ENCODE measurements at regions not wholly inside any gene's neighbourhood (a gene's known extent, or its start where the extent isn't known, plus 50 kb on each side); places are given as distances from the start of the nearest gene placed in this dataset.

GRCh38 chr4:26220696-26221095, 100.1 kb upstream of the RBPJ start:
- Mint-ChIP-seq H3K4me1 (peaks cover 4% of the 10 kb centered on the region), H3K27me3 (ENCODE audit: low read depth) (no peaks in the 10 kb centered on the region), H3K36me3 (ENCODE audit: low read depth) (no peaks in the 10 kb centered on the region), H3K27ac (ENCODE audit: unreplicated experiment) (no peak overlapping the region), H3K9me3 (no peaks in the 10 kb centered on the region), H3K4me3 (no peak overlapping the region)
- TF ChIP-seq CTCF (conservative IDR thresholded peaks at IDR 0.05), result no peak
- DNase-seq (ENCODE audit: low read depth, low spot score), result no peak

- Mint-ChIP-seq H3K4me3 (no peak overlapping the region), H3K4me1 (peaks cover 11% of the 10 kb centered on the region)
- no peak for TF ChIP-seq CTCF (conservative IDR thresholded peaks at IDR 0.05)
These were observed 97.7 kb upstream of the RBPJ start for GRCh38 chr4:26223155-26223554.

GRCh38 chr4:26226629-26227376, 94.0 kb upstream of the RBPJ start:
- Mint-ChIP-seq H3K36me3 (ENCODE audit: low read depth) (no peaks in the 10 kb centered on the region), H3K9me3 (no peaks in the 10 kb centered on the region), H3K27me3 (ENCODE audit: low read depth) (no peaks in the 10 kb centered on the region), H3K4me1 (peaks cover 20% of the 10 kb centered on the region), H3K27ac (ENCODE audit: unreplicated experiment) (no peak overlapping the region), H3K4me3 (no peak overlapping the region)
- no peak for DNase-seq (ENCODE audit: low read depth, low spot score)
- TF ChIP-seq CTCF (conservative IDR thresholded peaks at IDR 0.05), result no peak

More at GRCh38 chr4:26223155-26223554, 97.7 kb upstream of the RBPJ start:
- no peak for DNase-seq (ENCODE audit: low read depth, low spot score)
- no peaks in the 10 kb centered on the region for H3K27me3 Mint-ChIP-seq (ENCODE audit: low read depth)
- H3K36me3 Mint-ChIP-seq (ENCODE audit: low read depth), result no peaks in the 10 kb centered on the region
- no peaks in the 10 kb centered on the region for H3K9me3 Mint-ChIP-seq
- peak overlapping the region; percentile 14 for H3K27ac Mint-ChIP-seq (ENCODE audit: unreplicated experiment)

- no peak for TF ChIP-seq CTCF (conservative IDR thresholded peaks at IDR 0.05)
- H3K4me1 Mint-ChIP-seq, result peaks cover 20% of the 10 kb centered on the region
- DNase-seq (ENCODE audit: low read depth, low spot score), result no peak
- no peaks in the 10 kb centered on the region for H3K36me3 Mint-ChIP-seq (ENCODE audit: low read depth)
- H3K9me3 Mint-ChIP-seq, result no peaks in the 10 kb centered on the region
- H3K4me3 Mint-ChIP-seq, result no peak overlapping the region
- no peak overlapping the region for H3K27ac Mint-ChIP-seq (ENCODE audit: unreplicated experiment)
- H3K27me3 Mint-ChIP-seq (ENCODE audit: low read depth), result no peaks in the 10 kb centered on the region
These were observed 93.1 kb upstream of the RBPJ start for GRCh38 chr4:26227601-26228229.

GRCh38 chr4:26228883-26229282, 91.9 kb upstream of the RBPJ start:
- Mint-ChIP-seq H3K27ac (ENCODE audit: unreplicated experiment) (no peak overlapping the region), H3K36me3 (ENCODE audit: low read depth) (no peaks in the 10 kb centered on the region), H3K4me1 (peaks cover 20% of the 10 kb centered on the region), H3K4me3 (no peak overlapping the region), H3K27me3 (ENCODE audit: low read depth) (no peaks in the 10 kb centered on the region), H3K9me3 (no peaks in the 10 kb centered on the region)
- DNase-seq (ENCODE audit: low read depth, low spot score), result no peak
- no peak for TF ChIP-seq CTCF (conservative IDR thresholded peaks at IDR 0.05)

Measured in neural crest cell (in vitro differentiated cells).